H9 (cell line): ENCODE measurements at regions not wholly inside any gene's neighbourhood (a gene's known extent, or its start where the extent isn't known, plus 50 kb on each side); places are given as distances from the start of the nearest gene placed in this dataset.

Experiments used
- DNase-seq: peaks from one replicate; pipeline ENCODE4 v3.0.0-alpha.2; 2017
- H2AFZ ChIP-seq: one replicate; pipeline ENCODE4 v1.6.1; 2013; ENCODE audit warnings: mild to moderate bottlenecking, low read length, control low read depth, moderate library complexity
- H2AK5ac ChIP-seq: 2 replicates; pipeline ENCODE4 v1.6.1; 2013; ENCODE audit warnings: low read length, control low read depth, mixed read lengths; ENCODE audit not compliant: insufficient read length
- H2BK120ac ChIP-seq: one replicate; pipeline ENCODE4 v1.6.1; 2013; ENCODE audit warnings: low read depth, mild to moderate bottlenecking, low read length, control low read depth, inconsistent platforms; ENCODE audit not compliant: poor library complexity, severe bottlenecking
- H2BK12ac ChIP-seq: 2 replicates; pipeline ENCODE4 v1.6.1; 2013; ENCODE audit warnings: low read length, control low read depth, mixed read lengths, low read depth; ENCODE audit not compliant: insufficient read length
- H2BK15ac ChIP-seq: 2 replicates; pipeline ENCODE4 v1.6.1; 2013; ENCODE audit warnings: low read depth, low read length, control low read depth
- H2BK20ac ChIP-seq: one replicate; pipeline ENCODE4 v1.6.1; 2013; ENCODE audit warnings: low read depth, mild to moderate bottlenecking, low read length, control low read depth, inconsistent platforms; ENCODE audit not compliant: poor library complexity, severe bottlenecking
- H2BK5ac ChIP-seq: 2 replicates; pipeline ENCODE4 v1.6.1; 2013; ENCODE audit warnings: low read length, control low read depth, mixed read lengths; ENCODE audit not compliant: insufficient read length
- H3K14ac ChIP-seq: 2 replicates; pipeline ENCODE4 v1.6.1; 2013; ENCODE audit warnings: low read length, control low read depth; ENCODE audit not compliant: insufficient read depth
- H3K18ac ChIP-seq: 2 replicates; pipeline ENCODE4 v1.6.1; 2013; ENCODE audit warnings: low read depth, mild to moderate bottlenecking, mixed read lengths, low read length, control low read depth; ENCODE audit not compliant: insufficient read length
- H3K23ac ChIP-seq: 2 replicates; pipeline ENCODE4 v1.6.1; 2013; ENCODE audit warnings: low read length, control low read depth, mixed read lengths, low read depth; ENCODE audit not compliant: insufficient read length
- H3K23me2 ChIP-seq: 2 replicates; pipeline ENCODE4 v1.6.1; 2013; ENCODE audit warnings: low read depth, mild to moderate bottlenecking, mixed read lengths, low read length, control low read depth; ENCODE audit not compliant: insufficient read length, poor library complexity, severe bottlenecking
- H3K27ac ChIP-seq: 2 replicates; pipeline ENCODE4 v1.5.1; 2013; ENCODE audit warnings: low read length, control low read depth, mixed read lengths, low read depth; ENCODE audit not compliant: insufficient read length
- H3K27me3 ChIP-seq: 2 replicates; pipeline ENCODE4 v1.6.1; 2013; ENCODE audit warnings: low read length, control low read depth, inconsistent platforms; ENCODE audit not compliant: insufficient read depth
- H3K4ac ChIP-seq: 2 replicates; pipeline ENCODE4 v1.6.1; 2013; ENCODE audit warnings: low read depth, mild to moderate bottlenecking, control low read depth, inconsistent platforms, low read length, moderate library complexity
- H3K4me1 ChIP-seq: 2 replicates; pipeline ENCODE4 v1.6.1; 2013; ENCODE audit warnings: low read length, control low read depth, inconsistent platforms; ENCODE audit not compliant: insufficient read depth
- H3K4me2 ChIP-seq: 2 replicates; pipeline ENCODE4 v1.6.1; 2013; ENCODE audit warnings: low read length, control low read depth, mixed read lengths; ENCODE audit not compliant: insufficient read length, insufficient read depth
- H3K56ac ChIP-seq: 2 replicates; pipeline ENCODE4 v1.6.1; 2013; ENCODE audit warnings: low read depth, mild to moderate bottlenecking, mixed read lengths, low read length, control low read depth; ENCODE audit not compliant: insufficient read length
- H3K79me1 ChIP-seq: 2 replicates; pipeline ENCODE4 v1.6.1; 2013; ENCODE audit warnings: low read depth, mild to moderate bottlenecking, moderate library complexity, low read length, control low read depth, inconsistent platforms; ENCODE audit not compliant: insufficient read depth, poor library complexity, severe bottlenecking
- H3K79me2 ChIP-seq: 2 replicates; pipeline ENCODE4 v1.6.1; 2013; ENCODE audit warnings: low read length, control low read depth, inconsistent platforms; ENCODE audit not compliant: insufficient read depth
- H3K9ac ChIP-seq: 2 replicates; pipeline ENCODE4 v1.6.1; 2013; ENCODE audit warnings: low read length, control low read depth, mixed read lengths; ENCODE audit not compliant: insufficient read length; ENCODE audit errors: extremely low read depth
- H3K9me3 ChIP-seq: one replicate; pipeline ENCODE4 v1.6.1; 2013; ENCODE audit warnings: low read depth, low read length, inconsistent platforms; ENCODE audit not compliant: control insufficient read depth
- H3T11ph ChIP-seq: one replicate; pipeline ENCODE4 v1.6.1; 2013; ENCODE audit warnings: mild to moderate bottlenecking, low read length, control low read depth, inconsistent platforms
- H4K20me1 ChIP-seq: one replicate; pipeline ENCODE4 v1.6.1; 2013; ENCODE audit not compliant: control insufficient read depth, insufficient read length, insufficient read depth
- H4K5ac ChIP-seq: 2 replicates; pipeline ENCODE4 v1.6.1; 2013; ENCODE audit warnings: low read depth, mild to moderate bottlenecking, mixed read lengths, low read length, control low read depth; ENCODE audit not compliant: insufficient read length
- H4K8ac ChIP-seq: replicated peaks from 2 replicates; pipeline ENCODE4 v1.6.1; 2013; ENCODE audit warnings: low read length, control low read depth, mixed read lengths, low read depth; ENCODE audit not compliant: insufficient read length
- H4K91ac ChIP-seq: 2 replicates; pipeline ENCODE4 v1.6.1; 2013; ENCODE audit warnings: low read depth, mild to moderate bottlenecking, moderate library complexity, mixed read lengths, low read length, control low read depth; ENCODE audit not compliant: insufficient read length
- H3K27ac Mint-ChIP-seq, 3 experiments: 2 replicates in 2 of 3; 3 replicates in 1 of 3; pipeline ENCODE4 v1.8.0; 2020 to 2021; ENCODE audit warnings: mixed read lengths in 3 of 3, mild to moderate bottlenecking in 1 of 3, moderate library complexity in 1 of 3
- H3K27me3 Mint-ChIP-seq: 2 replicates; pipeline ENCODE4 v1.8.0; 2021; ENCODE audit warnings: low read depth, mild to moderate bottlenecking, moderate library complexity, mixed read lengths
- H3K36me3 Mint-ChIP-seq, 3 experiments: 2 replicates in 2 of 3; 3 replicates in 1 of 3; pipeline ENCODE4 v1.8.0; 2020 to 2021; ENCODE audit warnings: low read depth in 3 of 3, mixed read lengths in 3 of 3; ENCODE audit not compliant: insufficient read depth in 1 of 3
- H3K4me1 Mint-ChIP-seq, 2 experiments: 2 replicates each; pipeline ENCODE4 v1.8.0; 2020; ENCODE audit warnings: mixed read lengths in 2 of 2
- H3K4me3 Mint-ChIP-seq, 2 experiments: 2 replicates in 1 of 2; 3 replicates in 1 of 2; pipeline ENCODE4 v1.8.0; 2020 to 2021; ENCODE audit warnings: mild to moderate bottlenecking in 2 of 2, mixed read lengths in 2 of 2, moderate library complexity in 1 of 2
- H3K9me3 Mint-ChIP-seq, 2 experiments: 2 replicates in 1 of 2; 3 replicates in 1 of 2; pipeline ENCODE4 v1.8.0; 2020; ENCODE audit warnings: mild to moderate bottlenecking in 2 of 2, mixed read lengths in 2 of 2, moderate library complexity in 1 of 2
- CTCF ChIP-seq: fragments of 200-600 bp; sonication (generic); conservative IDR thresholded peaks from 3 replicates; pipeline ENCODE4 v1.8.0; 2021; ENCODE audit warnings: antibody characterized with exemption, mild to moderate bottlenecking
- WGBS: extraction: QIAGEN DNeasy Blood & Tissue Kit; methylation state at CpG from one replicate; pipeline ENCODE4 v1.1.7; 2013; ENCODE audit warnings: missing lambda C conversion rate, low lambda C conversion rate, mixed read lengths; ENCODE audit not compliant: insufficient read length; ENCODE audit errors: extremely low coverage; 5-methylcytosine and 5-hydroxymethylcytosine counted together

- no peak overlapping the region for H2BK5ac ChIP-seq
- H3K4me1 ChIP-seq, result no peaks in the 10 kb centered on the region; the same call in 1 of the 2 replicates
- no peak overlapping the region for H2BK20ac ChIP-seq
- Mint-ChIP-seq H3K36me3 (peaks cover 0 to 17% (median 0%) of the 10 kb centered on the region in 3 experiments; a peak in 3 of 7 replicates), H3K27ac (no peak overlapping the region), H3K4me3 (no peak overlapping the region), H3K9me3 (peaks cover 0 to 5% of the 10 kb centered on the region in 2 experiments; a peak in 3 of 5 replicates), H3K27me3 (peaks cover 5% of the 10 kb centered on the region), H3K4me1 (peaks cover 26 to 29% of the 10 kb centered on the region in 2 experiments)
- H3K18ac ChIP-seq, result no peak overlapping the region
- H4K5ac ChIP-seq, result no peak overlapping the region
- no peak overlapping the region for H2BK120ac ChIP-seq
- H3K27me3 ChIP-seq, result no peaks in the 10 kb centered on the region
- H4K20me1 ChIP-seq, result no peaks in the 10 kb centered on the region
- no peak overlapping the region for H2BK12ac ChIP-seq
- no peak overlapping the region for H3K27ac ChIP-seq
- no peak overlapping the region for H3K14ac ChIP-seq
- H4K91ac ChIP-seq, result no peak overlapping the region
- WGBS, result no CpG with 5 or more reads among the region's 1 CpG
- DNase-seq, result no peak
- no peak overlapping the region for H2AK5ac ChIP-seq
- H3K56ac ChIP-seq, result no peak overlapping the region
- no peaks in the 10 kb centered on the region for H3K23me2 ChIP-seq
- H3K9ac ChIP-seq, result no peak overlapping the region
- H3K23ac ChIP-seq, result no peak overlapping the region
- H3K4me2 ChIP-seq, result no peak overlapping the region
- no peak overlapping the region for H2BK15ac ChIP-seq
- no peak overlapping the region for H2AFZ ChIP-seq
- H3K9me3 ChIP-seq, result no peaks in the 10 kb centered on the region
- H3T11ph ChIP-seq, result no peak overlapping the region
- no peak for TF ChIP-seq CTCF
- no peak overlapping the region for H4K8ac ChIP-seq
- H3K79me1 ChIP-seq, result no peaks in the 10 kb centered on the region
- H3K79me2 ChIP-seq, result no peaks in the 10 kb centered on the region
- H3K4ac ChIP-seq, result no peak overlapping the region
These were observed 398.9 kb upstream of the SULF2 start for GRCh38 chr20:48184229-48184628.
